SHP77 (cell line): ENCODE measurements at regions not wholly inside any gene's neighbourhood (a gene's known extent, or its start where the extent isn't known, plus 50 kb on each side); places are given as distances from the start of the nearest gene placed in this dataset.
"Not testable (repeated sequence)": the region's sequence is repeated elsewhere in the genome, so short reads cannot be mapped to it uniquely, and the experiment has no call there.

Source experiments
- DNase-seq, 2 experiments: peaks; one replicate each; lab custom pipeline; 2025; lab: John Stamatoyannopoulos, UW

- not testable (repeated sequence) for DNase-seq
Measured at GRCh38 chr4:57173136-57173535, 63.0 kb upstream of the IGFBP7 start.

GRCh38 chr4:57172065-57172464 lies 61.9 kb upstream of the IGFBP7 start:
- DNase-seq, result no peak

- no peak for DNase-seq
Measured at GRCh38 chr4:57168982-57169381, 58.8 kb upstream of the IGFBP7 start.

GRCh38 chr4:57163530-57164459 lies 53.6 kb upstream of the IGFBP7 start:
- DNase-seq, result peak; percentile 86 to 87

GRCh38 chr4:57162499-57163019 lies 52.4 kb upstream of the IGFBP7 start:
- no peak for DNase-seq
